ENCODE measurements at regions not wholly inside any gene's neighbourhood (a gene's known extent, or its start where the extent isn't known, plus 50 kb on each side); places are given as distances from the start of the nearest gene placed in this dataset.

GRCh38 chr7:67487316-67487715, 490.7 kb downstream of the TYW1 start:
- TF ChIP-seq POLR2A (IDR thresholded peaks at IDR 0.05) (no peak), CTCF (IDR thresholded peaks at IDR 0.05) (no peak), EP300 (IDR thresholded peaks at IDR 0.05) (no peak), POLR2AphosphoS5 (IDR thresholded peaks at IDR 0.05) (no peak)
